PC-9 (cell line): ENCODE measurements at regions not wholly inside any gene's neighbourhood (a gene's known extent, or its start where the extent isn't known, plus 50 kb on each side); places are given as distances from the start of the nearest gene placed in this dataset.
A peak's percentile ranks its signal among the peaks of the same experiment; 100 is the strongest.

Source experiments
- BruUV-seq: library from RNA; stranded (reverse); fragments of 400-500 nt; replicated peaks from 2 replicates; lab custom pipeline; 2021; lab: Mats Ljungman, UMichigan
- CTCF ChIA-PET: fragments of 300-600 bp; sonication (Branson Sonifier 250); formaldehyde crosslinking; loops from one replicate; lab custom pipeline; 2022; ENCODE audit warnings: antibody characterized with exemption; lab: Charles Lee
- POLR2A ChIA-PET: fragments of 300-600 bp; sonication (Branson Sonifier 250); formaldehyde crosslinking; loops from one replicate; lab custom pipeline; 2022; ENCODE audit warnings: antibody characterized with exemption; ENCODE audit not compliant: unreplicated experiment; lab: Charles Lee
- DNase-seq, 2 experiments: peaks; one replicate each; pipeline versions ENCODE4 v3.0.0 to v3.0.0-alpha.2; 2015 to 2022; ENCODE audit warnings: mixed read lengths in 1 of 2
- H2AFZ ChIP-seq: fragments of 200-600 bp; sonication (generic); 2 replicates; pipeline ENCODE4 v1.8.1; 2017; ENCODE audit warnings: antibody characterized with exemption
- H3F3A ChIP-seq: fragments of 200-600 bp; sonication (generic); 2 replicates; pipeline ENCODE4 v1.8.1; 2017; ENCODE audit warnings: antibody characterized with exemption, mild to moderate bottlenecking, low read depth; ENCODE audit not compliant: insufficient read depth
- H3K27ac ChIP-seq: fragments of 200-600 bp; sonication (generic); 2 replicates; pipeline ENCODE4 v1.6.1; 2016; ENCODE audit warnings: mixed run types
- H3K27me3 ChIP-seq: fragments of 200-600 bp; sonication (generic); 2 replicates; pipeline ENCODE4 v1.6.1; 2016; ENCODE audit warnings: low read depth, mixed run types; ENCODE audit not compliant: insufficient read depth
- H3K36me3 ChIP-seq: fragments of 200-600 bp; sonication (generic); 2 replicates; pipeline ENCODE4 v1.6.1; 2016; ENCODE audit warnings: low read depth, mixed run types
- H3K4me1 ChIP-seq: fragments of 200-600 bp; sonication (generic); replicated peaks from 2 replicates; pipeline ENCODE4 v1.6.1; 2016; ENCODE audit warnings: mixed run types; ENCODE audit not compliant: insufficient read depth
- H3K4me2 ChIP-seq: fragments of 200-600 bp; sonication (generic); 2 replicates; pipeline ENCODE4 v1.6.1; 2017; ENCODE audit warnings: mixed run types
- H3K4me3 ChIP-seq: fragments of 200-600 bp; sonication (generic); 2 replicates; pipeline ENCODE4 v1.6.1; 2016; ENCODE audit warnings: mixed run types
- H3K79me2 ChIP-seq: fragments of 200-600 bp; sonication (generic); 2 replicates; pipeline ENCODE4 v1.6.1; 2017; ENCODE audit warnings: low read depth, mixed run types
- H3K9me2 ChIP-seq: fragments of 200-600 bp; sonication (generic); 2 replicates; pipeline ENCODE4 v1.8.1; 2017; ENCODE audit warnings: mild to moderate bottlenecking; ENCODE audit not compliant: insufficient read depth
- H3K9me3 ChIP-seq: fragments of 200-600 bp; sonication (generic); 2 replicates; pipeline ENCODE4 v1.8.1; 2016; ENCODE audit warnings: low read depth; ENCODE audit not compliant: insufficient read depth
- H4K20me1 ChIP-seq: fragments of 200-600 bp; sonication (generic); 2 replicates; pipeline ENCODE4 v1.8.1; 2017; ENCODE audit not compliant: insufficient read depth
- EZH2 ChIP-seq: fragments of 200-600 bp; sonication (generic); IDR thresholded peaks from 2 replicates; pipeline ENCODE4 v1.8.0; 2017; ENCODE audit warnings: antibody characterized with exemption, low read depth
- intact Hi-C: fragments of 100-400 bp; cut with micrococcal nuclease; formaldehyde crosslinking; loops from one replicate; pipeline ENCODE4 v1.10.0; 2022; ENCODE audit not compliant: unreplicated experiment
- TF ChIP-seq, protein P1 (sequence below): fragments of 200-600 bp; sonication (generic); conservative IDR thresholded peaks from 2 replicates; pipeline ENCODE4 v1.6.1; 2017; ENCODE audit warnings: mixed run types, antibody characterized with exemption, mild to moderate bottlenecking, moderate library complexity

- H3K27me3 ChIP-seq = peaks cover 20% of the 10 kb centered on the region
- CTCF ChIA-PET = no interaction called here
- H3K9me2 ChIP-seq = no peaks in the 10 kb centered on the region
- no peaks in the 10 kb centered on the region for H3K9me3 ChIP-seq
- intact Hi-C loops = no loop called here
- no peaks in the 10 kb centered on the region for H3K4me1 ChIP-seq
- TF ChIP-seq, protein P1, sequence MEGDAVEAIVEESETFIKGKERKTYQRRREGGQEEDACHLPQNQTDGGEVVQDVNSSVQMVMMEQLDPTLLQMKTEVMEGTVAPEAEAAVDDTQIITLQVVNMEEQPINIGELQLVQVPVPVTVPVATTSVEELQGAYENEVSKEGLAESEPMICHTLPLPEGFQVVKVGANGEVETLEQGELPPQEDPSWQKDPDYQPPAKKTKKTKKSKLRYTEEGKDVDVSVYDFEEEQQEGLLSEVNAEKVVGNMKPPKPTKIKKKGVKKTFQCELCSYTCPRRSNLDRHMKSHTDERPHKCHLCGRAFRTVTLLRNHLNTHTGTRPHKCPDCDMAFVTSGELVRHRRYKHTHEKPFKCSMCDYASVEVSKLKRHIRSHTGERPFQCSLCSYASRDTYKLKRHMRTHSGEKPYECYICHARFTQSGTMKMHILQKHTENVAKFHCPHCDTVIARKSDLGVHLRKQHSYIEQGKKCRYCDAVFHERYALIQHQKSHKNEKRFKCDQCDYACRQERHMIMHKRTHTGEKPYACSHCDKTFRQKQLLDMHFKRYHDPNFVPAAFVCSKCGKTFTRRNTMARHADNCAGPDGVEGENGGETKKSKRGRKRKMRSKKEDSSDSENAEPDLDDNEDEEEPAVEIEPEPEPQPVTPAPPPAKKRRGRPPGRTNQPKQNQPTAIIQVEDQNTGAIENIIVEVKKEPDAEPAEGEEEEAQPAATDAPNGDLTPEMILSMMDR = no peak
- TF ChIP-seq EZH2 = no peak
- no peak overlapping the region for H3K4me2 ChIP-seq
- H3K27ac ChIP-seq = no peak overlapping the region
- no TSS peak for BruUV-seq
- H3K4me3 ChIP-seq = no peak overlapping the region
- no peaks in the 10 kb centered on the region for H3K36me3 ChIP-seq
- no peak overlapping the region for H2AFZ ChIP-seq
- POLR2A ChIA-PET = no interaction called here
- no peak for DNase-seq
- H3K79me2 ChIP-seq = no peaks in the 10 kb centered on the region
- H4K20me1 ChIP-seq = no peaks in the 10 kb centered on the region
- H3F3A ChIP-seq = no peaks in the 10 kb centered on the region
These were observed 357.6 kb upstream of the KIRREL3 start for GRCh38 chr11:127358160-127358559.

DNA sequence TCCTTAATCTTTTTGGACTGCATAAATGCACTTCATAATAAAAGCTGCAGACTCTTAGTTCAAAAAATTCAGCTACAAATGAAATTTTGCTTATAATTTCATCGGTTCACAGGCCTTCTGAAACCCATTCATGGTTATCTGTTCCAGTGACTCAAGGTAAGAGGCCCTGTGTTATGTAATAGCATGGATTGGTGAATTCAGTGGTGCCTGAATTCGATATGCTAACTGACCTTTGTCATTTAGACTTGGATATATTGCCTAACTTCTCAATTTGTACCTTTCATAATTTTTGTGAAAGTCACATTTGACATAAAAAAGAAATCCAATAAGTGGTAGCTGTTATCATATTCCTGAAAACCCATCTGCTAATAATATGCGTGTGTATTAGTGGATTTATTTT is 349.9 kb upstream of the KIRREL3 start:
- intact Hi-C loops = no loop called here
- ChIA-PET POLR2A (no interaction called here), CTCF (no interaction called here)
- TF ChIP-seq, protein P1 = no peak
- no peak for TF ChIP-seq EZH2
- BruUV-seq = no TSS peak
- Histone ChIP-seq H3K4me1 (no peaks in the 10 kb centered on the region), H4K20me1 (no peaks in the 10 kb centered on the region; the same call in 1 of the 2 replicates), H3K27ac (no peak overlapping the region), H3K9me2 (no peaks in the 10 kb centered on the region), H3K79me2 (no peaks in the 10 kb centered on the region), H3K9me3 (no peaks in the 10 kb centered on the region), H3K4me2 (no peak overlapping the region), H3K27me3 (0 out of 2 replicates have a peak, but pooled peaks cover 3% of the 10 kb centered on the region), H2AFZ (no peak overlapping the region), H3F3A (no peaks in the 10 kb centered on the region), H3K36me3 (no peaks in the 10 kb centered on the region), H3K4me3 (no peak overlapping the region)
- no peak for DNase-seq

- H2AFZ ChIP-seq = no peak overlapping the region
- intact Hi-C loops = loop anchor here (5.0 to 10.0 kb wide), 2 partner anchors 739 to 901 kb away; no protein-coding TSS in a partner anchor
- CTCF ChIA-PET = no interaction called here
- 0 out of 2 replicates have a peak, but pooled peaks cover 5% of the 10 kb centered on the region for H3K27me3 ChIP-seq
- no TSS peak for BruUV-seq
- H3K27ac ChIP-seq = no peak overlapping the region
- no peaks in the 10 kb centered on the region for H3K9me3 ChIP-seq
- H3K9me2 ChIP-seq = no peaks in the 10 kb centered on the region
- no peak overlapping the region for H3K4me3 ChIP-seq
- no peaks in the 10 kb centered on the region for H3K36me3 ChIP-seq
- H4K20me1 ChIP-seq = no peaks in the 10 kb centered on the region
- DNase-seq = peak in 1 of 2 experiments; percentile 16
- POLR2A ChIA-PET = no interaction called here
- H3K4me2 ChIP-seq = no peak overlapping the region
- H3F3A ChIP-seq = no peaks in the 10 kb centered on the region
- TF ChIP-seq EZH2 = no peak
- TF ChIP-seq, protein P1 = peak; percentile 76
- H3K79me2 ChIP-seq = no peaks in the 10 kb centered on the region
- no peaks in the 10 kb centered on the region for H3K4me1 ChIP-seq
These were observed 345.4 kb upstream of the KIRREL3 start for GRCh38 chr11:127345819-127346459.
